ENCODE measurements at regions not wholly inside any gene's neighbourhood (a gene's known extent, or its start where the extent isn't known, plus 50 kb on each side); places are given as distances from the start of the nearest gene placed in this dataset.

GRCh38 chr15:35932531-35932930 is 386.6 kb upstream of the DPH6 start:
- no peaks in the 10 kb centered on the region for H3K9me3 Mint-ChIP-seq
- peaks cover 5% of the 10 kb centered on the region for H3K4me1 Mint-ChIP-seq
- no peak for DNase-seq (ENCODE audit: low spot score)
- no peak overlapping the region for H3K27ac ChIP-seq
- no peaks in the 10 kb centered on the region for H3K27me3 ChIP-seq
- H3K4me1 ChIP-seq: peaks cover 12% of the 10 kb centered on the region
- no peak for TF ChIP-seq EZH2 (IDR thresholded peaks at IDR 0.05)
- no peak for TF ChIP-seq CTCF (IDR thresholded peaks at IDR 0.05)
- TF ChIP-seq EZH2phosphoT487 (IDR thresholded peaks at IDR 0.05): no peak
- no peak overlapping the region for H3K4me3 Mint-ChIP-seq
- H2AFZ ChIP-seq (replicated peaks): no peak overlapping the region
- H3K27ac Mint-ChIP-seq: no peak overlapping the region
- H3K79me2 ChIP-seq (ENCODE audit: low read depth): no peaks in the 10 kb centered on the region
- no peaks in the 10 kb centered on the region for H3F3A ChIP-seq (ENCODE audit: low read depth)
- no peaks in the 10 kb centered on the region for H3K27me3 Mint-ChIP-seq (ENCODE audit: insufficient read depth, low read depth)
- H3K9ac ChIP-seq: no peak overlapping the region
- no peak overlapping the region for H3K4me3 ChIP-seq
- H4K20me1 ChIP-seq (ENCODE audit: low read depth): no peaks in the 10 kb centered on the region
- H3K36me3 Mint-ChIP-seq: no peaks in the 10 kb centered on the region
- no peak overlapping the region for H3K4me2 ChIP-seq
- H3K36me3 ChIP-seq: no peaks in the 10 kb centered on the region
- H3K9me3 ChIP-seq (ENCODE audit: low read depth): no peaks in the 10 kb centered on the region

- no peak overlapping the region for H2AFZ ChIP-seq (replicated peaks)
- no peak overlapping the region for H3K9ac ChIP-seq
- H3K27ac ChIP-seq: no peak overlapping the region
- H3K9me3 ChIP-seq (ENCODE audit: low read depth): no peaks in the 10 kb centered on the region
- H3F3A ChIP-seq (ENCODE audit: low read depth): no peaks in the 10 kb centered on the region
- Mint-ChIP-seq H3K36me3 (no peaks in the 10 kb centered on the region), H3K4me1 (peaks cover 5% of the 10 kb centered on the region), H3K9me3 (no peaks in the 10 kb centered on the region), H3K27me3 (ENCODE audit: insufficient read depth, low read depth) (no peaks in the 10 kb centered on the region), H3K27ac (no peak overlapping the region), H3K4me3 (no peak overlapping the region)
- H3K27me3 ChIP-seq: no peaks in the 10 kb centered on the region
- no peak overlapping the region for H3K4me2 ChIP-seq
- no peak overlapping the region for H3K4me3 ChIP-seq
- no peak for TF ChIP-seq EZH2 (IDR thresholded peaks at IDR 0.05)
- no peak for TF ChIP-seq EZH2phosphoT487 (IDR thresholded peaks at IDR 0.05)
- no peak for TF ChIP-seq CTCF (IDR thresholded peaks at IDR 0.05)
- peaks cover 12% of the 10 kb centered on the region for H3K4me1 ChIP-seq
- no peaks in the 10 kb centered on the region for H3K79me2 ChIP-seq (ENCODE audit: low read depth)
- no peaks in the 10 kb centered on the region for H3K36me3 ChIP-seq
- DNase-seq (ENCODE audit: low spot score): no peak
- no peaks in the 10 kb centered on the region for H4K20me1 ChIP-seq (ENCODE audit: low read depth)
Observed at GRCh38 chr15:35933531-35933930, 387.6 kb upstream of the DPH6 start.

- no peak overlapping the region for H3K4me2 ChIP-seq
- H3K79me2 ChIP-seq (ENCODE audit: low read depth): no peaks in the 10 kb centered on the region
- peaks cover 5% of the 10 kb centered on the region for H3K4me1 Mint-ChIP-seq
- no peaks in the 10 kb centered on the region for H3F3A ChIP-seq (ENCODE audit: low read depth)
- no peak overlapping the region for H2AFZ ChIP-seq (replicated peaks)
- TF ChIP-seq EZH2phosphoT487 (IDR thresholded peaks at IDR 0.05) (no peak), EZH2 (IDR thresholded peaks at IDR 0.05) (no peak), CTCF (IDR thresholded peaks at IDR 0.05) (no peak)
- H3K27me3 Mint-ChIP-seq (ENCODE audit: insufficient read depth, low read depth): no peaks in the 10 kb centered on the region
- H3K36me3 Mint-ChIP-seq: no peaks in the 10 kb centered on the region
- no peaks in the 10 kb centered on the region for H3K27me3 ChIP-seq
- peaks cover 12% of the 10 kb centered on the region for H3K4me1 ChIP-seq
- no peaks in the 10 kb centered on the region for H3K36me3 ChIP-seq
- H3K9me3 ChIP-seq (ENCODE audit: low read depth): no peaks in the 10 kb centered on the region
- H3K4me3 Mint-ChIP-seq: no peak overlapping the region
- H3K27ac Mint-ChIP-seq: no peak overlapping the region
- H3K9ac ChIP-seq: no peak overlapping the region
- no peaks in the 10 kb centered on the region for H3K9me3 Mint-ChIP-seq
- no peak overlapping the region for H3K27ac ChIP-seq
- H3K4me3 ChIP-seq: no peak overlapping the region
- H4K20me1 ChIP-seq (ENCODE audit: low read depth): no peaks in the 10 kb centered on the region
- DNase-seq (ENCODE audit: low spot score): no peak
Observed at GRCh38 chr15:35934383-35935049, 388.6 kb upstream of the DPH6 start.

All from neural progenitor cell (in vitro differentiated cells).